CD4-positive, alpha-beta T cell (primary cell): ENCODE measurements at regions not wholly inside any gene's neighbourhood (a gene's known extent, or its start where the extent isn't known, plus 50 kb on each side); places are given as distances from the start of the nearest gene placed in this dataset.

ENCODE experiments used
- ATAC-seq: fragments of 200-7000 bp; cut with Tn5 transposase; one replicate; pipeline ENCODE4 v1.10.0; 2022; ENCODE audit warnings: mild to moderate bottlenecking; ENCODE audit not compliant: poor library complexity
- CTCF ChIA-PET: fragments of 350-600 bp; sonication (Branson Sonifier 250); formaldehyde crosslinking; loops from one replicate; lab custom pipeline; 2021; ENCODE audit warnings: antibody characterized with exemption, inconsistent platforms; lab: Charles Lee
- POLR2A ChIA-PET: fragments of 350-600 bp; sonication (Branson Sonifier 250); formaldehyde crosslinking; loops from one replicate; lab custom pipeline; 2021; ENCODE audit warnings: antibody characterized with exemption, inconsistent platforms; lab: Charles Lee
- DNase-seq, 14 experiments: peaks; one replicate each; pipeline ENCODE4 v3.0.0-alpha.2; 2013 to 2020; ENCODE audit warnings: mixed read lengths in 2 of 14
- H3K27ac ChIP-seq, 2 donors: one replicate each; pipeline versions ENCODE4 v1.5.1 to v1.7.0; 2013; ENCODE audit warnings: low read length in 2 of 2, low read depth in 1 of 2, mild to moderate bottlenecking in 1 of 2
- H3K27me3 ChIP-seq, 2 experiments: 1 replicate in 1 of 2; 2 replicates in 1 of 2; pipeline versions ENCODE4 v1.6.1 to v1.7.0; 2013; ENCODE audit warnings: low read length in 2 of 2, control low read depth in 1 of 2, mild to moderate bottlenecking in 1 of 2, moderate library complexity in 1 of 2; ENCODE audit not compliant: insufficient read depth in 2 of 2, control insufficient read depth in 1 of 2
- H3K36me3 ChIP-seq: one replicate; pipeline ENCODE4 v1.6.1; 2013; ENCODE audit warnings: low read length, control low read depth; ENCODE audit not compliant: insufficient read depth
- H3K4me1 ChIP-seq: one replicate; pipeline ENCODE4 v1.6.1; 2013; ENCODE audit warnings: low read length, control low read depth; ENCODE audit not compliant: insufficient read depth
- H3K4me3 ChIP-seq: one replicate; pipeline ENCODE4 v1.5.1; 2013; ENCODE audit warnings: mild to moderate bottlenecking, low read length, moderate library complexity
- H3K9me3 ChIP-seq, 2 experiments: 1 replicate in 1 of 2; 2 replicates in 1 of 2; pipeline versions ENCODE4 v1.6.1 to v1.7.0; 2013; ENCODE audit warnings: low read length in 2 of 2, mild to moderate bottlenecking in 2 of 2, control low read depth in 1 of 2, moderate library complexity in 1 of 2; ENCODE audit not compliant: control insufficient read depth in 1 of 2, insufficient read depth in 1 of 2
- H3K27ac Mint-ChIP-seq: one replicate; pipeline ENCODE4 v1.8.0; 2020; ENCODE audit warnings: mixed read lengths
- H3K27me3 Mint-ChIP-seq: one replicate; pipeline ENCODE4 v1.8.0; 2021; ENCODE audit warnings: mixed read lengths
- H3K36me3 Mint-ChIP-seq: one replicate; pipeline ENCODE4 v1.8.0; 2021; ENCODE audit warnings: low read depth, mixed read lengths
- H3K4me1 Mint-ChIP-seq: one replicate; pipeline ENCODE4 v1.8.0; 2021; ENCODE audit warnings: low read depth, mixed read lengths
- H3K4me3 Mint-ChIP-seq: one replicate; pipeline ENCODE4 v1.8.0; 2020; ENCODE audit warnings: mild to moderate bottlenecking, mixed read lengths
- H3K9me3 Mint-ChIP-seq: one replicate; pipeline ENCODE4 v1.8.0; 2020; ENCODE audit warnings: mixed read lengths
- intact Hi-C, 2 experiments: fragments of 100-400 bp; cut with DNase I in 1 of 2; cut with micrococcal nuclease in 1 of 2; formaldehyde crosslinking; loops; one replicate each; pipeline versions ENCODE4 v1.15.1 to v1.9.0; 2023 to 2025; cut with DNase I, micrococcal nuclease
- TF ChIP-seq, protein P1 (sequence below): fragments of 200-600 bp; IDR thresholded peaks from one replicate; pipeline ENCODE4 v1.8.0; 2022; ENCODE audit warnings: antibody characterized with exemption, mild to moderate bottlenecking

DNA sequence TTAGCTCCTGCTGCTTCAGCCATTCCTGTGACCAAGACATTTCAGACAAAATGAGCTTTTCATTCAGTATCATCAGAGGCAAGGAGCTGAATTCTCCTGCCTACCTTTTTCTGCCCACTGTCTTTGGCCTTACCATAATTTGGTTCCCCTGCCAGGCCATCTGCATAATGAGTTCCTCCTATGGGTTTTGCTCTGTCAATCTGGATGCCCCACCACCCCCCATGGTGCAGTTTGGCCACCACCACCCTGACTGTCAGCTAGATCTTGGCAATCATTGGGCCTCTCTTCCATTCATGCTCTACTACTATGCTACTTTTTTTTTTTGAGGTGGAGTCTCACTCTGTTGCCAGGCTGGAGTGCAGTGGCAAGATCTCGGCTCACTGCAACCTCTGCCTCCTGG lies 169.2 kb upstream of the ZKSCAN2 start:
- no peak for ATAC-seq
- Histone ChIP-seq H3K36me3 (no peaks in the 10 kb centered on the region), H3K4me1 (no peaks in the 10 kb centered on the region), H3K27ac (no peak overlapping the region), H3K27me3 (peaks cover 0 to 2% of the 10 kb centered on the region in 2 experiments), H3K4me3 (no peak overlapping the region), H3K9me3 (peaks cover 0 to 3% of the 10 kb centered on the region in 2 experiments)
- H3K27ac Mint-ChIP-seq: no peak overlapping the region
- no peaks in the 10 kb centered on the region for H3K36me3 Mint-ChIP-seq
- intact Hi-C loops: no loop called here
- ChIA-PET CTCF (no interaction called here), POLR2A (no interaction called here)
- TF ChIP-seq, protein P1, sequence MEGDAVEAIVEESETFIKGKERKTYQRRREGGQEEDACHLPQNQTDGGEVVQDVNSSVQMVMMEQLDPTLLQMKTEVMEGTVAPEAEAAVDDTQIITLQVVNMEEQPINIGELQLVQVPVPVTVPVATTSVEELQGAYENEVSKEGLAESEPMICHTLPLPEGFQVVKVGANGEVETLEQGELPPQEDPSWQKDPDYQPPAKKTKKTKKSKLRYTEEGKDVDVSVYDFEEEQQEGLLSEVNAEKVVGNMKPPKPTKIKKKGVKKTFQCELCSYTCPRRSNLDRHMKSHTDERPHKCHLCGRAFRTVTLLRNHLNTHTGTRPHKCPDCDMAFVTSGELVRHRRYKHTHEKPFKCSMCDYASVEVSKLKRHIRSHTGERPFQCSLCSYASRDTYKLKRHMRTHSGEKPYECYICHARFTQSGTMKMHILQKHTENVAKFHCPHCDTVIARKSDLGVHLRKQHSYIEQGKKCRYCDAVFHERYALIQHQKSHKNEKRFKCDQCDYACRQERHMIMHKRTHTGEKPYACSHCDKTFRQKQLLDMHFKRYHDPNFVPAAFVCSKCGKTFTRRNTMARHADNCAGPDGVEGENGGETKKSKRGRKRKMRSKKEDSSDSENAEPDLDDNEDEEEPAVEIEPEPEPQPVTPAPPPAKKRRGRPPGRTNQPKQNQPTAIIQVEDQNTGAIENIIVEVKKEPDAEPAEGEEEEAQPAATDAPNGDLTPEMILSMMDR: no peak
- DNase-seq: no peak
- no peak overlapping the region for H3K4me3 Mint-ChIP-seq
- peaks cover 7% of the 10 kb centered on the region for H3K27me3 Mint-ChIP-seq
- peaks cover 4% of the 10 kb centered on the region for H3K9me3 Mint-ChIP-seq
- H3K4me1 Mint-ChIP-seq: no peaks in the 10 kb centered on the region

DNA sequence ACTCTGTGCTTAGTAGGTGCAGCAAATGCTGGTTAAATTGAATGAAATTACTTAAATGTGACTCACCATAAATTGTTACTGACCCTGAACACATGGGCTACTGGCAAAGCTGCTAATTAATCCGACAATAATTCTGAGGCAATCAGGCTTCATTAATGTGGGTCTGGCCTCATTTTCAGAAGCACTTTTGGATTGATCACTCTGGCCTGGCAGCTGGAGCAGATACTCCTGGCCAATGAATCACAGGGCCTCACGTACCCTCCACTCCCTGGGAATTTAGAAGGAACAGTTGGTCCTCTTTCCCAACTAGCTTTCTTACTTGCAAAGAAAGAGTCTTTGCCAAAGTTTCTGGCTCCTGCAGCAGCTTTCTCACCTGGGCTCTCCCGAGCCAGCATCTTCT lies 162.0 kb upstream of the ZKSCAN2 start:
- Mint-ChIP-seq H3K27ac (no peak overlapping the region), H3K27me3 (peaks cover 12% of the 10 kb centered on the region), H3K4me3 (no peak overlapping the region), H3K9me3 (no peaks in the 10 kb centered on the region), H3K4me1 (no peaks in the 10 kb centered on the region), H3K36me3 (no peaks in the 10 kb centered on the region)
- intact Hi-C loops: no loop called here
- peaks cover 0 to 2% of the 10 kb centered on the region in 2 experiments for H3K27me3 ChIP-seq
- no peak overlapping the region for H3K27ac ChIP-seq
- DNase-seq (no peak), ATAC-seq (no peak)
- no peaks in the 10 kb centered on the region for H3K4me1 ChIP-seq
- TF ChIP-seq, protein P1: no peak
- H3K36me3 ChIP-seq: no peaks in the 10 kb centered on the region
- no peaks in the 10 kb centered on the region for H3K9me3 ChIP-seq
- ChIA-PET CTCF (no interaction called here), POLR2A (no interaction called here)
- no peak overlapping the region for H3K4me3 ChIP-seq

DNA sequence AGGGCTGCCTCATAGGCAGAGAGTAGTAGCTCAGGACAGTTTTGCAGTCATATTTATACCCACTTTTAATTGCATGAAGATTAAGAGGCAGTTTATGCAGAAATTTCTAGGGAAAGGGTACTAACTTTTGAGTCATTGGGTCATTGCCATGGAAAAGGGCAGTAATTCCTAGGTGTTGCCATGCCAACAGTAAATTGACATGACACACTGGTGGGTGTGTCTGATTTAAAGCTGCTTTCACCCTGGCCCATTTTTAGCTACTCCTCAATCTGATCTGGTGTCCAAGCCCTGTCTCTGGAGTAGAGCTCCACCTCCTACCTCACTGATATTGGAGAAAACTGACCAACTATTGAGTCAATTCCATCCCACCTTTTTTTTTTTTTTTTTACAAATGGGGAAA lies 161.5 kb upstream of the ZKSCAN2 start:
- Histone ChIP-seq H3K4me1 (no peaks in the 10 kb centered on the region), H3K9me3 (no peaks in the 10 kb centered on the region), H3K4me3 (no peak overlapping the region), H3K36me3 (no peaks in the 10 kb centered on the region), H3K27me3 (peaks cover 0 to 2% of the 10 kb centered on the region in 2 experiments), H3K27ac (no peak overlapping the region)
- Mint-ChIP-seq H3K4me1 (no peaks in the 10 kb centered on the region), H3K4me3 (no peak overlapping the region), H3K36me3 (no peaks in the 10 kb centered on the region), H3K27me3 (peaks cover 12% of the 10 kb centered on the region), H3K9me3 (no peaks in the 10 kb centered on the region), H3K27ac (no peak overlapping the region)
- ChIA-PET CTCF (no interaction called here), POLR2A (no interaction called here)
- DNase-seq: no peak
- ATAC-seq: no peak
- intact Hi-C loops: no loop called here
- TF ChIP-seq, protein P1: no peak
